ENCODE measurements at regions not wholly inside any gene's neighbourhood (a gene's known extent, or its start where the extent isn't known, plus 50 kb on each side); places are given as distances from the start of the nearest gene placed in this dataset.
"Not testable (repeated sequence)": the region's sequence is repeated elsewhere in the genome, so short reads cannot be mapped to it uniquely, and the experiment has no call there.

DNA sequence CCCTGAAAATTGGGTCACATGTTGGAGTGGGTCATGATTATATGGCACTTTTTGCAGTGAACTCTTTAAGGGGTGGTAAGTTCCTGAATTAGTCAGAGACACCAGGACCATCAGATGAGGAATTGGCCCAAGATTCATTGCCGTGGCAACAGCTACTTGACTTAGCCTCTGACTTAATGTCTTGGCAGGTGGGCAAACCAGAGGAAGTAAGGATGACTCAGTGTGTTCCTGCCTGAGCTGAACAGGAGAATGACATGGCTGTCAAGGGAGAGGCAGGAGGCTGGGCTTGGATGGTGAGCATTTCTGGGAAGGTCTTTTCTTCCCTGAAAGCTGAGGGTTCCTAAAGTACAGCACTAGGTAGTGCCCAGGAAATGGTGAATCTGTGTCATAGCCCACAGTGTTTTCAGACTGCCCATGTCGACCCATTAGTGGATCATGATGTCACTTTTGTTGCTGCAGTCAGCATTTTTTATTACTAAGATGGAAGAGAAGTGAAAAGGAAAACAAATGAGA is 170.1 kb upstream of the PWP1 start:
- ATAC-seq (peak; percentile 79 to 82), DNase-seq (no peak)
- Histone ChIP-seq H3K27me3 (ENCODE audit: low read depth) (no peaks in the 10 kb centered on the region), H3K36me3 (no peaks in the 10 kb centered on the region), H3K9me3 (no peaks in the 10 kb centered on the region), H3K4me1 (no peaks in the 10 kb centered on the region), H3K4me3 (no peak overlapping the region), H3K27ac (no peak overlapping the region)
- no peak for TF ChIP-seq CTCF (IDR thresholded peaks at IDR 0.05)
- intact Hi-C loops (cut with DNase I) = no loop called here

- intact Hi-C loops (cut with DNase I); ATAC-seq; DNase-seq; H3K27ac ChIP-seq; H3K27me3 ChIP-seq (ENCODE audit: low read depth); H3K4me3 ChIP-seq; H3K36me3 ChIP-seq; H3K4me1 ChIP-seq; H3K9me3 ChIP-seq: not testable (repeated sequence)
Measured at GRCh38 chr12:107517816-107518215, 167.8 kb upstream of the PWP1 start.

DNA sequence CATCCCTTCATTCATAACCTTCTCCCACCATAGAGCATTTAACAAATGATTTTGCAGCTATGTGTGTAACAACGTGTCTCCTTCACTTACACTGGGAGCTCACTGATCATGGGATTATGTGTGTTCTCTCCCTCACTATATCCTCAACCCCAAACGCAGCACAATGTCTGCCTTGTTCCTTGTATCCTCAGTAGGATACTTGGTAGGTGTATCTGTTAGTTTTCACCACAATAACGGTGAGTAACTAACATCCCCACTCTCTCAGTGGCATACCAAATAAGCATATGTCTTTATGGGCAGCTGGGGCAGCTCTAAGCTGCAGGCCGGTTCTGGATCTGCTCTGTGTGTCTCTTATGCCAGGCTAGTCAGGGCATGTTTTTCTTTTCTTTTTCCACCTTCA is 166.7 kb upstream of the PWP1 start:
- ATAC-seq (no peak), DNase-seq (no peak)
- no peaks in the 10 kb centered on the region for H3K27me3 ChIP-seq (ENCODE audit: low read depth)
- H3K4me3 ChIP-seq = no peak overlapping the region
- no peak overlapping the region for H3K27ac ChIP-seq
- H3K4me1 ChIP-seq = no peaks in the 10 kb centered on the region
- no peak for TF ChIP-seq CTCF (IDR thresholded peaks at IDR 0.05)
- no peaks in the 10 kb centered on the region for H3K36me3 ChIP-seq
- no peaks in the 10 kb centered on the region for H3K9me3 ChIP-seq
- intact Hi-C loops (cut with DNase I) = no loop called here

DNA sequence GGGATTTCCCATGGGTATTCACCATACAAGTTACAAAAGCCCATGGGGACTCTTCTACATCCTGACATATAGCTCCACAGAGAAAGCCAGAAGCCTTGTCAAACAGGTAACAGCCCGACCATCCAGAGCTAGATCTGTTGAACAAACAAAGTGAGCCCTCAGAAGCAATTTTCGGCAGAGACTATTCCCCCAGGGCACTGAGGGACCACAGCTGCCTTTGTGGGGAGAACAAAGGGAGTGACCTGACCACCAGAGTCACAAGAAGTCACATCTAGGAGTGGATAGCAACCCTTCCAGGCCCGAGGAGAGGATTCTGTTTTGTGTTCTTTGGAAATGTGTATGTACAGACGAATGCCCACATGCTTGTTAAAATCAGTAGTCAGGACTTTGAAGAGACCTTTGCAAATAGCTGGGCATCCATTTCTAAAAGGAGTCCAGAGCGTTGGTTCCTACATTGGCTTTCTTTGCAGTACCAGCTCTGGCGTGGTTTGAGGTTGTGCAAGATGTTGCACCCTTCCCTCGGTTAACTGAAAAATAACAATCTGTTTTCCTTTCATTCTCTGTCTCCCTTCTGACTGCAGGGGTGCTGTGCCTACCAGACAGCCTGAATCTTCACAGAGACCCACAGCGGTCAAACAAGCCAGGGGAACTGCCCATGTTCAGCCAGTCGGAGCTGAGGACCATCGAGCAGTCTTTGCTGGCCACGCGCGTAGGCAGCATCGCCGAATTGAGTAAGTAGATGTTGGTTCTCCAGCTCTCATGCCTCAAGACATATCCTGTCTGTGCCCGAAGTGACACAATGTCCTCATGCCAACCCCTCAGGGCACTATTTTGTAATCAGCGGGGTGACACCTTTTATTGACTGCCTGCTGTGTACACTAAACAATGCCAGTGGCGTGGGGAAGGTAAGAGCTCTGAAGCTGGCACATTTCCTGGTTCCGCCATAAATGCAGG is 165.4 kb upstream of the PWP1 start:
- ATAC-seq (no peak), DNase-seq (no peak)
- no peaks in the 10 kb centered on the region for H3K4me1 ChIP-seq
- H3K27ac ChIP-seq = no peak overlapping the region
- H3K27me3 ChIP-seq (ENCODE audit: low read depth) = no peaks in the 10 kb centered on the region
- TF ChIP-seq CTCF (IDR thresholded peaks at IDR 0.05) = no peak
- no peak overlapping the region for H3K4me3 ChIP-seq
- intact Hi-C loops (cut with DNase I) = no loop called here
- H3K36me3 ChIP-seq = no peaks in the 10 kb centered on the region
- H3K9me3 ChIP-seq = no peaks in the 10 kb centered on the region

DNA sequence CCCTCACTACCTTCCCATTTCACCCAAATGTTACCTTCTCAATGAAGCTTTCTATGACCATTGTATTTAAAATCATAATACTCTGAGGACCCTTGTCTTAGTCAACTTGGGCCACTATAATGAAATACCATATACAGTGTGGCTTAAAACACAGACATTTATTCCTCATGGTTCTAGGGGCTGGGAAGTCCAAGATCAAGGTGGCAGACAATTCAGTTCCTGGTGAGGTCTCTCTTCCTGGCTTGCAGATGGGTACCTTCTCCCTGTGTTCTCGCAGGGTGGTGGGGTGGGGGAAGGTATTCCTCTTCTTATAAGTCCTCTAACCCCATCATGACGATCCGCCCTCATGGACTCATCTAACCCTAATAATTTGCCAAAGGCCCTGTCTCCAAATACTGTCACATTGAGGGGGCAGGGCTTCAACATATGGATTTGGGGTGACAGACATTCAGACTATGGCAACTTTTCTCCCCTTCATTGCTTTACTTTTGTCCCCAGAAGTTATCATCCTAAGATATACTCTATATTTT is 163.7 kb upstream of the PWP1 start:
- DNase-seq (no peak), ATAC-seq (no peak)
- Histone ChIP-seq H3K4me1 (no peaks in the 10 kb centered on the region), H3K27me3 (ENCODE audit: low read depth) (no peaks in the 10 kb centered on the region), H3K36me3 (no peaks in the 10 kb centered on the region), H3K9me3 (no peaks in the 10 kb centered on the region), H3K4me3 (no peak overlapping the region), H3K27ac (no peak overlapping the region)
- intact Hi-C loops (cut with DNase I) = no loop called here
- no peak for TF ChIP-seq CTCF (IDR thresholded peaks at IDR 0.05)
